Esophagus muscularis mucosa (tissue), 4 donors: ENCODE measurements at regions not wholly inside any gene's neighbourhood (a gene's known extent, or its start where the extent isn't known, plus 50 kb on each side); places are given as distances from the start of the nearest gene placed in this dataset.
A peak's percentile ranks its signal among the peaks of the same experiment; 100 is the strongest.

Experiments
- DNase-seq: peaks from one replicate; pipeline ENCODE4 v3.0.0-alpha.2; 2017; ENCODE audit errors: extremely low spot score
- H3K27ac ChIP-seq, 4 donors: fragments of 200-600 bp; sonication (generic); replicated peaks in 1 of 4; 1 replicate in 3 of 4; 2 replicates in 1 of 4; pipeline ENCODE4 v1.5.1; 2016 to 2019; ENCODE audit warnings: mild to moderate bottlenecking in 1 of 4
- H3K27me3 ChIP-seq, 4 donors: fragments of 200-600 bp; sonication (generic); one replicate each; pipeline versions ENCODE4 v1.5.1 to v1.6.0; 2016 to 2019
- H3K36me3 ChIP-seq, 4 donors: fragments of 200-600 bp; sonication (generic); one replicate each; pipeline ENCODE4 v1.5.1; 2016 to 2019
- H3K4me1 ChIP-seq, 4 donors: fragments of 200-600 bp; sonication (generic); one replicate each; pipeline ENCODE4 v1.5.1; 2016 to 2019
- H3K4me3 ChIP-seq, 4 donors: fragments of 200-600 bp; sonication (generic); 1 replicate in 2 of 4; 2 replicates in 2 of 4; pipeline ENCODE4 v1.5.1; 2016 to 2019; ENCODE audit warnings: mild to moderate bottlenecking in 4 of 4, moderate library complexity in 1 of 4
- H3K9me3 ChIP-seq, 4 donors: fragments of 200-600 bp; sonication (generic); 1 replicate in 3 of 4; 2 replicates in 1 of 4; pipeline ENCODE4 v1.5.1; 2016 to 2019
- EP300 ChIP-seq: sonication (generic); formaldehyde crosslinking; IDR thresholded peaks from one replicate; pipeline ENCODE4 v1.6.1; 2017; ENCODE audit warnings: antibody characterized with exemption
- POLR2A ChIP-seq: fragments of 450-650 bp; IDR thresholded peaks from one replicate; pipeline ENCODE4 v1.6.1; 2017; ENCODE audit warnings: antibody characterized with exemption, moderate library complexity, mild to moderate bottlenecking, low read depth
- POLR2AphosphoS5 ChIP-seq, 2 donors: sonication (generic); formaldehyde crosslinking; IDR thresholded peaks; one replicate each; pipeline ENCODE4 v1.6.1; 2017; ENCODE audit warnings: antibody characterized with exemption in 2 of 2
- WGBS: methylation state at CpG from one replicate; pipeline ENCODE4 v1.1.5; 2018; 5-methylcytosine and 5-hydroxymethylcytosine counted together
- intact Hi-C: fragments of 100-400 bp; cut with DNase I; formaldehyde crosslinking; loops from one replicate; pipeline ENCODE4 v1.15.1; 2023
- TF ChIP-seq, protein P1 (sequence below), 3 experiments: fragments of 200-600 bp in 2 of 3; fragments of 450-650 bp in 1 of 3; sonication (generic) in 2 of 3; IDR thresholded peaks; one replicate each; pipeline ENCODE4 v1.5.1; 2017 to 2019; ENCODE audit warnings: antibody characterized with exemption in 3 of 3, mild to moderate bottlenecking in 2 of 3, moderate library complexity in 1 of 3

DNA sequence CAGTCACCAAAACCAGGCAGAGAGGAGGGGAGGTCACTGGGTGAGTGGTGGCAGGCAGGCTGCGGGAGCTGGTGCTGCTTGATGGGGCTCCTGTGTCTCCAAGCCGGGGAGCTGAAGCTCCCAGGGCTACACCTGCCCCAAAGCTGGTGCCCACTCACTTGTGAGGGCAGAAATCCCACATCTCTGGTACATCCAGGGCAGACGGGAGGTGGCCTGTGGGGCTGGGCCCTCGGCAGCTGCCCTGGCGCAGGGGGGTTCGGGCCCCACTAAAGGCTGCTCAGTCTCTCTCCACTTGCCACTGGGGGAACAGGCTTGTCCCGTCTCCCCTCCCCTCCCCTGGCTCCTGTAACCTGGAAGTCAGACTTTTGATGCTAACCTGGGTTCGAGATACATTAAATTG, 55.6 kb upstream of the PPARA start:
- no peak for DNase-seq
- no peak overlapping the region for H3K4me3 ChIP-seq
- WGBS = no CpG with 5 or more reads among the region's 8 CpGs

DNA sequence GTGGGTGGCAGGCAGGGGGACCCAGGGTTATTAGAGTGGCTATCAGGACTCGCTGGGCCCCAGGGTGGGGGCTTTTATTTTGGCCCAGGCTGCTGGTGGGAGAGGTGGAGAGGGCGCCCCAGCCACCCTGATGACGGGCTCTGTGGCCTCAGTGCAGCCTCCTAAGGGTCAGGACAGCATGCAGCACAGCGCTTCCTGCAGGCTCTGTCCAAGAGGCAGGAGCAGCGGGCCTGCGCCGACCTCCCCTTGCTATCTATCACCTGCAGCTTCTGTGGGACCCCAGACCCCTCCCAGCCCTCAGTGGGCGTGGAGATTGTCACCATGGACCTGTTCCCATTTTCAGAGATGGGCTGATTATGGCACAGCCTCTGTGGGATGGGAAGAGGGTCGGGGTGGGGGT, 54.3 kb upstream of the PPARA start:
- TF ChIP-seq POLR2A (no peak), EP300 (no peak), POLR2AphosphoS5 (IDR thresholded peaks at IDR 0.05) (no peak)
- TF ChIP-seq, protein P1, sequence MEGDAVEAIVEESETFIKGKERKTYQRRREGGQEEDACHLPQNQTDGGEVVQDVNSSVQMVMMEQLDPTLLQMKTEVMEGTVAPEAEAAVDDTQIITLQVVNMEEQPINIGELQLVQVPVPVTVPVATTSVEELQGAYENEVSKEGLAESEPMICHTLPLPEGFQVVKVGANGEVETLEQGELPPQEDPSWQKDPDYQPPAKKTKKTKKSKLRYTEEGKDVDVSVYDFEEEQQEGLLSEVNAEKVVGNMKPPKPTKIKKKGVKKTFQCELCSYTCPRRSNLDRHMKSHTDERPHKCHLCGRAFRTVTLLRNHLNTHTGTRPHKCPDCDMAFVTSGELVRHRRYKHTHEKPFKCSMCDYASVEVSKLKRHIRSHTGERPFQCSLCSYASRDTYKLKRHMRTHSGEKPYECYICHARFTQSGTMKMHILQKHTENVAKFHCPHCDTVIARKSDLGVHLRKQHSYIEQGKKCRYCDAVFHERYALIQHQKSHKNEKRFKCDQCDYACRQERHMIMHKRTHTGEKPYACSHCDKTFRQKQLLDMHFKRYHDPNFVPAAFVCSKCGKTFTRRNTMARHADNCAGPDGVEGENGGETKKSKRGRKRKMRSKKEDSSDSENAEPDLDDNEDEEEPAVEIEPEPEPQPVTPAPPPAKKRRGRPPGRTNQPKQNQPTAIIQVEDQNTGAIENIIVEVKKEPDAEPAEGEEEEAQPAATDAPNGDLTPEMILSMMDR (IDR thresholded peaks at IDR 0.05) = no peak
- H3K9me3 ChIP-seq = no peaks in the 10 kb centered on the region
- H3K4me3 ChIP-seq = no peak overlapping the region
- peaks cover 89 to 100% (median 99%) of the 10 kb centered on the region in 4 donors for H3K4me1 ChIP-seq
- H3K36me3 ChIP-seq = peaks cover 13 to 75% (median 66%) of the 10 kb centered on the region in 4 donors
- H3K27ac ChIP-seq = peak overlapping the region; percentile 40 to 98 (median 58)
- DNase-seq = no peak
- intact Hi-C loops = no loop called here
- 80% methylated on average over 8 of the region's 9 CpGs for WGBS
- no peaks in the 10 kb centered on the region for H3K27me3 ChIP-seq

More for the DNA sequence above, 55.6 kb upstream of the PPARA start:
- intact Hi-C loops = no loop called here
- no peaks in the 10 kb centered on the region for H3K27me3 ChIP-seq
- H3K27ac ChIP-seq = peak overlapping the region; percentile 63 to 98 (median 93)
- no peaks in the 10 kb centered on the region for H3K9me3 ChIP-seq
- H3K36me3 ChIP-seq = peaks cover 13 to 65% (median 56%) of the 10 kb centered on the region in 4 donors
- no peak for TF ChIP-seq POLR2AphosphoS5 (IDR thresholded peaks at IDR 0.05)
- TF ChIP-seq EP300 = no peak
- no peak for TF ChIP-seq POLR2A
- TF ChIP-seq, protein P1 (IDR thresholded peaks at IDR 0.05) = no peak
- peaks cover 92 to 100% (median 100%) of the 10 kb centered on the region in 4 donors for H3K4me1 ChIP-seq

DNA sequence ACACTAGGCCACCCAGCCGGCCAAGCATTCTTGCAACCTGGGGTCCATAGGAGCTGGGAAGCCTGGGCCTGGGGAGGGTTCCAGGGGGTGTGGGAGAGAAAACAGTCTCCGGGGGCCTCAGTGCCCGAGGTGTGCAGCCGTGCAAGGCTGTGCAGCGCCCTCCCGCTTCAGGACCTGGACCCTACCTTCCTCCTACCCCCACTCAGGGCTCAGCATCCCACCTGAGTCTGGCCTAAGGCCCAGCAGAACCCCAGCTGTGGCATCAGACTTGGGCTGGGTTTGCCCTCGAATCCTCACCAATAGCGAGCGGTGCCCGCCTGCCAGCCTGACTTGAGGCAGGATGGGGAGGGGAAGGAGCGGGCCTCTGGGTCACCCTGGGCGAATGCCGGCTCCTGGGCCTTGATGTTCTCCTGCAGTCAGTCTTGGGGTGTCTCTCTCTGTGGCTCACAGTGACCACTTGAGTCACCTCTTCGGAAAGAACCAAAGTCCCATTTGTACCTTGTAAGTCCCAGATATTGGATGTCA, 53.6 kb upstream of the PPARA start:
- Histone ChIP-seq H3K4me3 (no peak overlapping the region), H3K27ac (peak overlapping the region; percentile 30 to 63 (median 46)), H3K4me1 (peaks cover 85 to 100% (median 98%) of the 10 kb centered on the region in 4 donors), H3K9me3 (no peaks in the 10 kb centered on the region), H3K36me3 (peaks cover 21 to 75% (median 66%) of the 10 kb centered on the region in 4 donors), H3K27me3 (no peaks in the 10 kb centered on the region)
- TF ChIP-seq POLR2AphosphoS5 (IDR thresholded peaks at IDR 0.05) (no peak), POLR2A (no peak), EP300 (no peak)
- TF ChIP-seq, protein P1 (IDR thresholded peaks at IDR 0.05) = no peak
- no peak for DNase-seq
- intact Hi-C loops = no loop called here
- WGBS = no CpG with 5 or more reads among the region's 14 CpGs

DNA sequence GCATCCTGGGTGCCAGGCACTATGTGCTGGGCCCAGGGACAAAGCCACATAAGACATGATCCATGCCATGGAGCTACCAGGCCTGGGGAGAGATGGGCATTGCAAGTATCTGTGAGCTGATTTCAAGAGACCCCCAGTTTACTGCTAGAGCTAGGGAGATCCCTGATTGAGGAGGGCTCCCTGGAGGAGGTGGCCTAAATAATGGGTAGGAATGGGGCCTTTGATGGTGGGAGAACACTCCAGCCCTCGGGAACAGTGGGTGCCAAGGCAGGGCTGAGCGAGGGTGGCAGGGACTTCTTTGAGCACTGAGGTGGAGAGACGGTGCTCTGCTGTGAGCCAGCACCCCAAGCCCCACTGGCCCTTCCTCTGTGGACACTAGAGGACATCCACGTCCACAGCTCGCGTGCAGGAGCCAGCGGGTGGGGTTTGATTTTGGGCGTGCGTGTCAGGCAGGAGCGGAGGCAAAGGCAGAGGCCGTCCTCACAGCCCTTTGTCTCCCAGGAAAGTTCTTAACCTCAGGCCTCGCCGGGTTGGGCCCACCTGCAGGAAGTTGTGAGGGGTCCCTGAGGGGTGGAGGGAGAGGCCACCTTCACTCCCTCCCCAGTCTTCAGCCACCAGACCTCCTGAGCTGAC, 52.9 kb upstream of the PPARA start:
- intact Hi-C loops = no loop called here
- peaks cover 85 to 100% (median 98%) of the 10 kb centered on the region in 4 donors for H3K4me1 ChIP-seq
- peak overlapping the region; percentile 30 to 63 (median 46) for H3K27ac ChIP-seq
- DNase-seq = no peak
- no peaks in the 10 kb centered on the region for H3K27me3 ChIP-seq
- WGBS = 77% methylated on average over 11 of the region's 13 CpGs
- TF ChIP-seq EP300 = no peak
- TF ChIP-seq POLR2A = no peak
- TF ChIP-seq, protein P1 (IDR thresholded peaks at IDR 0.05) = no peak
- no peak for TF ChIP-seq POLR2AphosphoS5 (IDR thresholded peaks at IDR 0.05)
- H3K9me3 ChIP-seq = no peaks in the 10 kb centered on the region
- peaks cover 27 to 75% (median 68%) of the 10 kb centered on the region in 4 donors for H3K36me3 ChIP-seq
- no peak overlapping the region for H3K4me3 ChIP-seq
